Right kidney (tissue), 1 donor: ENCODE measurements at regions not wholly inside any gene's neighbourhood (a gene's known extent, or its start where the extent isn't known, plus 50 kb on each side); places are given as distances from the start of the nearest gene placed in this dataset.

Experiments
- DNase-seq: peaks from one replicate; pipeline ENCODE4 v3.0.0-alpha.2; 2016

- no peak for DNase-seq
Observed at GRCh38 chr2:228860601-228861285, 410.3 kb downstream of the PID1 start.

GRCh38 chr2:228853151-228853550 is 417.9 kb downstream of the PID1 start:
- no peak for DNase-seq

GRCh38 chr2:228848638-228849037 is 422.4 kb downstream of the PID1 start:
- no peak for DNase-seq

DNA sequence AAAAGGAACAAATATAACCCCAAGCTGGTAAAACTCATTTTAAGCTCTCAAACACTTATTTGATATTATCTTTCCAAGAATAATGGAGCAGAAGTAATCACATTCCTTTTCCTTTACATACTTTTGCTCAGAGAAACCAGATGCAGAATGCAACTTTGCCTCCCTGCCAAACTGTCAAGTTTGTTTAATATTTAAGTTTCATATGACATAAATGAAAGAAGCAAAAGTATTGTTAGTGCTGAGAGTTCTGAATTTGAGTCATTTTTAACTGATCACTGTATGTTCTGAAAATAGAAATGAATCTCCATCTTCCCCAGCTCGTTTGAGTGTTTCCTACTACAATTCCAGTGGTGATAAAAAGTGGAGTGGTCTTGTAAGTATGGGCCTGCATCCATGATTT is 423.4 kb downstream of the PID1 start:
- DNase-seq = no peak

DNA sequence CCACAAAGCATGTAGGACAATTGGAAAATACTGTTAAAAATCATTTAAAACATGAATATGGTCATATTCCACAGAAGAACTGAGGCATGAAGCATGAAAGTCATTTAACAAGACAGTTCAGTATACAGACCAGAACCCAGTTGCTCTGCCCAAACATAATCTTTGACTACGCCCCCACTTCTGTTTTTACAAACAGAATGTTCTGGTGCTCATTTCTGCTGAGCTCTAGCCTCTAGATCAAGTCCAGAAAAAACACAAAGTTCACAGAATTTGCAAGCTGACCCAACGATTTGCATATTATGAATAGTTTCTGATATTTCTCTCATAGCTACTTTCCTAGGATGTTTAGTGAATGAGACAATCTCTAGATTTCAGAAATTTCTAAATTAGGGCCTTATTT is 424.9 kb downstream of the PID1 start:
- DNase-seq = no peak

GRCh38 chr2:228845162-228845925 is 425.7 kb downstream of the PID1 start:
- no peak for DNase-seq

GRCh38 chr2:228841877-228842276 is 429.2 kb downstream of the PID1 start:
- no peak for DNase-seq

- no peak for DNase-seq
Observed at GRCh38 chr2:228841475-228841874, 429.6 kb downstream of the PID1 start.

GRCh38 chr2:228840743-228841114 is 430.4 kb downstream of the PID1 start:
- DNase-seq = no peak

GRCh38 chr2:228840113-228840742 is 430.9 kb downstream of the PID1 start:
- DNase-seq = no peak

DNA sequence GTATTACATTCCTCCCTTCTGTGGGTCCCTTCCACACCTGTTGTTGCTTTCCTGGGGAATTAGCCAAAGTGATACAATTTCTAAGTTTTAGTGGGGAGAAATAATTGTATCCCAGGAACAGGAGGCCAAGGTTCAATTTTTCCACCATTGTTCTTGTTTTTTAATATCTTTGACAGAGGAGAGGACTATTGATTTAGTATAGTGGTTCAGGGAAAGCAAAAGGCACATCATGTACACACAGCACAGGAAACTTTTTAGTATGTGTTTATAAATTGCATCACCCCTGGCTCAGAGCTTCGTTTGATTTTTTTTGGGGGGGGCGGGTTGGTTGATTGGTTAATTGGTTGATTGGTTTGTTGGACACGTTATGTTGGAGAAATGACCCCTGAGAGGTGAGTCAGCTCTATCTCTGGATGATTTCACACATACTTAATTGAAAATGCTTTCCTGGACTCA is 431.6 kb downstream of the PID1 start:
- DNase-seq = no peak

GRCh38 chr2:228838819-228839218 is 432.3 kb downstream of the PID1 start:
- no peak for DNase-seq

DNA sequence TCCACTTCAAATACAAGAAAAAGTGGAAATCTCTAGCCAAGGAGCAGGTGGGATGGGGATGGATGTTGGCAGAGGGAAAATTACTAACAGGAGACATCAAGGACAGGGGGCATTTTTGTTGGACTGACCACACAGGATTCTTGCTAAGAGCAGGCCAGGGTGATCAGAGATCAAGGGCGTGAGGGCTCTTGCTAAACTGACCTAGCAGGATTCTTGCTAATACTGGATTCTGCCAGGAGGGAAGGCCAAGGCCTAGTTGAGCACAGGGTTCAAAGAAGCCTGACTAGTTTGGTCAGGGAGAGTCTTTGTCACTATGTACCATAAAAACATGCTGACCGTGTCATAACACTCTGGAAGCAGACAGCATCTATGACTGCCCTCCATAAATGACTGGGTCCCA is 442.7 kb downstream of the PID1 start:
- no peak for DNase-seq

- DNase-seq = no peak
Observed at GRCh38 chr2:228827056-228827700, 443.9 kb downstream of the PID1 start.

DNA sequence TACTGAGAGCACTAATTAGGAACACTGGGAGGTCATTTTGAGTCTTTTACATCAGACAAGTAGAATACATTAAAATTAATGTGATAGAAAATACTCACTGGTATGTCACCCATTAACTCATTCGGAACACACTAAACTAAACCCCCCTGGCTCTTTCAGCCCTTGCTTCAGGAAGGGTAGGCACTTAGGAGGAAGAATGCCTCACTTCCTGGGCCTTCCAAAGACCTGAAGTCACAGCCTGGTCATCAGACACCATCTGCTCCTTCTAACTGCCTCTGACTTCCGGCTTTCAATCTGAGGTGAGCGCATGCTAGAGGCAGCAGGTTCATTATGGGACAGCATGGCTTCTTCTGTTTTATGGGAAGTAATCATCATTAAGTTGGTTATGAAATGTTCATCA is 451.4 kb downstream of the PID1 start:
- DNase-seq = no peak

DNA sequence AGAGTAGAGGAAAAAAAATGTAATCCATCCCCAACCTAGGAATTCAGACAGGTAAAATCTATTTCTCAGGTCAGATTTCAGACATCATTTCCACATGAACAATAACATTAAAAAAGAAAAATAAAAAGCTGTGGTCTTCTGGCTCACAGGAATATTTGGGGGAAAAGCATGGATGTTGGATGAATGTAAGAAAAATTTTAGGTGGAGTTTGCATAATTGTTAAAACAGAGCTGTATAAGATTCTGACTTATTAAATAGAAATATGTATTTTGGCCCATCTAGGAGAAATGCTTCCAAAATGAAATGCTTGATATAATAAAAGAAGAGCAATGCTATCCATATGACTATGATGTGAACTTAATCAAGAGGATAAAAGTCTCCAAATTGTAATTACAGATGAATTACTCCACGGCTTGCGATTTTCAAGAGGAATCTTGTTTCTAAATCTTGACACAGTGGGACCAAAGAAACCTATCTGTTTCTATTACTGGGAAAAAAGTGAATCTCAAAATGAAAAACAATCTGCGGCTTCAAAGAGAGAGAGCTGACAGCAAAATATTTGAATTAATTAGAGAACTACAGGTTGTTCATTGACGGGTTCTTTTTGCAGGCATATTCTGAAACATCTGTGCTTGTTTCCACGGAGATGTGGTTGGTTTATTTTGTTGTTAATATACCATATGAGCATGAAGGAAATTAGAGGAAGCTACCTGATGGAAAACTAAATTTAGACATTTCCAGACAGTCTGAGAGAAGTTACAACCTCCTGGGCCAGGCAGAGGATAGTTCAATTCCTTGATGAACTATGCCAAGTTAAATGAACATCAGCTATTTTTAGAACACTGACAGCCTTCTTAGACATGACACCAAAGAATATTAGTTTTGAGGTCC is 468.7 kb downstream of the PID1 start:
- DNase-seq = no peak

GRCh38 chr2:228801451-228801850 is 469.6 kb downstream of the PID1 start:
- no peak for DNase-seq

DNA sequence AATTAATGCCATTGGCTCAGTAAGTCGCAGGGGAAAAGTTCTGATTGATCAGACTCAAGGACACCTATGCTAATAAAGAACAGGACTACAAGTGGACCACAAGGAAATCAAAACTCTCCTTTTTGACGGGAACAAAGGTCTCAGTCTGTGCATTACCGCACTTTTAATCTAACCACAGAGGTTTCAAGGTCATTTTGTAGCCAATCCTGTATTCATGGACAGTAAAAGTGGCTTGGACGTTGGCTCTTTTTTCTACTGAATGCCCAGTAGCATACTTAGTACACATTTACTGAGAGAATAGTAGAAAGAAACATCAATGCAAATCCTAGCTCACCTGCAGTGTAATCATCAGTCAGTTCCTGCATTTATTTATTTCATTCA is 471.9 kb downstream of the PID1 start:
- no peak for DNase-seq

- DNase-seq = peak; percentile 35
Observed at GRCh38 chr2:228798458-228799207, 472.5 kb downstream of the PID1 start.

GRCh38 chr2:228796386-228796785 is 474.7 kb downstream of the PID1 start:
- DNase-seq = no peak

DNA sequence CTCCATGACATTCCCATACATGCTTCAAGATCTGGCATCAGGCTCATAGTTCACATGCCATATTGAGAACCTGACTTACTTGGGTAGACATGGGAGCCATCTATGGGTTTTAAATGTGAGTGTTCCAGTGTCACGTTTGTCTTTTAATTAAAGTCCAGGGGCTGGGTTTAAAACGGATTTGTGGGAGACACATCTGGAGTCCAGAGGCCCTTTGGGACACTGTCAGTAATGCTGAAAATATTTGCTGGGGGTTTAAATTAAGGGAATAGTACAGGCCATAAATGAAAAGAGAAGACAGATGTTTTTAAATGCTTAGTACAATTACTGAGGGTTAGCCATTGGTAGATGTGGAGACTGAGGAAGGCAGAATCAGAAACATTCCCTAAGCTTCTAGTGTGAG is 478.0 kb downstream of the PID1 start:
- no peak for DNase-seq
